IPS-20b (cell line): ENCODE measurements at regions not wholly inside any gene's neighbourhood (a gene's known extent, or its start where the extent isn't known, plus 50 kb on each side); places are given as distances from the start of the nearest gene placed in this dataset.

ENCODE experiments used
- H3K27ac ChIP-seq: one replicate; pipeline ENCODE4 v1.5.1; 2013; ENCODE audit warnings: low read length
- H3K27me3 ChIP-seq: 2 replicates; pipeline ENCODE4 v1.6.1; 2013; ENCODE audit warnings: mild to moderate bottlenecking, low read length, inconsistent platforms; ENCODE audit not compliant: insufficient read depth
- H3K36me3 ChIP-seq: 2 replicates; pipeline ENCODE4 v1.6.1; 2013; ENCODE audit warnings: low read depth, mild to moderate bottlenecking, inconsistent platforms, low read length, moderate library complexity; ENCODE audit not compliant: insufficient read depth
- H3K4me1 ChIP-seq: 2 replicates; pipeline ENCODE4 v1.6.1; 2013; ENCODE audit warnings: mild to moderate bottlenecking, control low read depth, inconsistent platforms, low read length, moderate library complexity; ENCODE audit not compliant: insufficient read depth
- H3K4me3 ChIP-seq: 2 replicates; pipeline ENCODE4 v1.5.1; 2013; ENCODE audit warnings: mild to moderate bottlenecking, low read length, inconsistent platforms
- H3K9ac ChIP-seq: 2 replicates; pipeline ENCODE4 v1.6.1; 2013; ENCODE audit warnings: low read depth, mild to moderate bottlenecking, inconsistent platforms, low read length, moderate library complexity
- H3K9me3 ChIP-seq: 2 replicates; pipeline ENCODE4 v1.6.1; 2013; ENCODE audit warnings: mild to moderate bottlenecking, low read depth, low read length, inconsistent platforms; ENCODE audit not compliant: insufficient read depth

DNA sequence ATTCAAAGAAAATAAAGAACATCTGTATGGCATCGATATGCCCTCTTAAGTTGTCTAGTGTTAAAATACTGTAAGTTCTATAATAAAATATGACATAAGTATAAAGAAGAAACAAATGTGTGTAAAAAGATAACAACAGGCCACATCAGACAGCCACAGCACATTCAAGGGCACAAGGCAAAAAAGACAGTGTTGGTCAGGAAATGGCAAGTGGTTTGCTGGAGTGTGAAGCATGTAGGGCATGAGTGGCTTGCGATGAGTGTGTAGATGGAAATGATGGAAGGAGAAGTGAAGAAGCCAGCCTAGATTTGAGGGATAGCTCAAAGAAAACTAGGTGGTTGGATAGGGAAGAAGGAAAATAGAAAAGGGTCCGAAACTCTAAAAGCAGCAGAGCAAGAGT lies 341.6 kb downstream of the CRPPA start:
- H3K27ac ChIP-seq = no peak overlapping the region
- no peaks in the 10 kb centered on the region for H3K27me3 ChIP-seq
- H3K4me1 ChIP-seq = no peaks in the 10 kb centered on the region; the same call in 1 of the 2 replicates
- H3K36me3 ChIP-seq = no peaks in the 10 kb centered on the region
- no peak overlapping the region for H3K9ac ChIP-seq
- H3K9me3 ChIP-seq = no peaks in the 10 kb centered on the region
- H3K4me3 ChIP-seq = no peak overlapping the region

DNA sequence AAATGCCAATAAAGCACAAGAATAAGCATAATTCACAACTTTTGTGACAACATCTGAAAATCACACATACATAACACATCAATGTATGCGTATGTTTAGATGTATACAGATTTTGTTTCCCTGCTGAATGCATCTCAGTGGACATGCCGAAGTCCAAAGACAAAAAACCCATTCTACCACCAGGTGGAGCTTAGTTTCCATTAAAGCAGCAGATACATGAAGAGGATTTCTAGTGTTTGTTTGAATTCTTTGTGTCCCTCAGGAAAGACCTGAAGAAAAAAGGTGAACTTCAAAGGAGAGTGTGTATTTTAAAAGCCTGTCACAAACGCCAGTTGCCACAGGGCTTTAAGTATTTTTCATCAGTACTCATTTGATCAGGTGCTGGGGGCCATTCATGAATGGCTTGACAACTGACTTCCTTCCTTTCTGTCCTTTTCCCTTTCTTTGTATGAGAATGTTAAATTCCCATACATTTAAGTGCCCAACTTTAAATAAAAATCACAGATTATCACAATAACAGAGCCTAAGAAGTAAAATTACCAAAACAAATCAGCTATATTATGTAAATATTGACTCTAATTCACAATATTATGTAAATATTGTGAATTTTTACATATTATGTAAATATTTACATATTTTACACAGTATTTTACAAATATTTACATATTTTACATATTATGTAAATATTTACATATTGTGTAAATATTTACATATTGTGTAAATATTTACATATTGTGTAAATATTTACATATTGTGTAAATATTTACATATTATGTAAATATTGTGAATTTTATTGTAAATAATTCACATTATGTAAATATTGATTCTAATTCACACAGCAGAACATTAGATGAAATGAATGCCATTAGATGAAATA lies 343.0 kb downstream of the CRPPA start:
- H3K9ac ChIP-seq = no peak overlapping the region
- no peaks in the 10 kb centered on the region for H3K36me3 ChIP-seq
- H3K9me3 ChIP-seq = no peaks in the 10 kb centered on the region
- H3K27me3 ChIP-seq = no peaks in the 10 kb centered on the region
- no peaks in the 10 kb centered on the region for H3K4me1 ChIP-seq
- no peak overlapping the region for H3K4me3 ChIP-seq
- no peak overlapping the region for H3K27ac ChIP-seq

DNA sequence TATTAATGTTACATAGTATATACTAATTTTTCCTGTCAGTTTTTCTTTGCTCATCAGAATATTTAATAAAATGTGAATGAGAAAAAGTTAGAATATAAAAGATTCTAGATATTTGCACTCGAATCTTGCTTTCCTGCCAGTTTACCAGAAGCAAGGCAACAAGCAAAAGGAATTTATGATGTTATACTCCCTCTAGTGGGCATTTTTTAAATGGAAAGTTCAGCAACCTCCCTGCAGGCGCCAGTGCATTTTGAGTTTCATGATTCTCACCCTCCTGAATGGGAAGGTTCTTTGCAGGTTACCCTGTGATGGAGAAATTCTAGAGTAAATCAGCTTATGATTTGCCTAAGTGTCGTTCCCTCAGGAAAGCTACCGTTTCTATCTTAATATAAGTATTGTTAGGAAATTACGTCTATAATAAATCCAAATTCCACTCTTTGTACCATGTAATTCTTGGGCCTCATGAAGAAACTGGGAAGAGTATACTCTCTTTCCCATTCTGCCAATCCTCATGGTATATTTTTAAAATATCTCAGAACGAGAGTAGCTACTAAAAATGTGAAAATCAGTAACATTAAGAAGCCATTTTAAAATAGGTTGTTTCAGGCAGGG lies 350.0 kb downstream of the CRPPA start:
- Histone ChIP-seq H3K9me3 (no peaks in the 10 kb centered on the region), H3K27ac (no peak overlapping the region), H3K27me3 (peaks cover 12% of the 10 kb centered on the region; the same call in 1 of the 2 replicates), H3K4me3 (no peak overlapping the region), H3K4me1 (peaks cover 10% of the 10 kb centered on the region; the same call in 1 of the 2 replicates), H3K9ac (no peak overlapping the region), H3K36me3 (no peaks in the 10 kb centered on the region)

DNA sequence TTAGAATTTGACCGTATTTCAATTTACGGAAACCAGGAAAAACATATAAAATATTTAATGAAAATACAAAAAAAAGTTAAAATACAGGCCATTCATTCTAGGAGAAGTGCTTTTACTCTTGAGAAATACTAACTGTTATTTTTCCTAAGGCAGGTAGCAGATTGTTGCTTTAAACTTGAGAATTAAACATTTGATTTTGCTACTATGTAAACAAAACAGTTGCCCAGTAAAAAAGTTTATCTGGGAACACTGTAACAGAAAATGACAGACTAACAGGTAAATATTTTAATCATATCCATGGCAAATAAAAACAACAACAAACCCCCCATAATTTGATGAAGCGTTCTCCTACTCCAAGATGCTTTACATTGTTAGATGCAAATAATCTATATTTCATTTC lies 350.5 kb downstream of the CRPPA start:
- Histone ChIP-seq H3K9me3 (no peaks in the 10 kb centered on the region), H3K9ac (no peak overlapping the region), H3K36me3 (no peaks in the 10 kb centered on the region), H3K27ac (no peak overlapping the region), H3K4me1 (peaks cover 10% of the 10 kb centered on the region; the same call in 1 of the 2 replicates), H3K4me3 (no peak overlapping the region), H3K27me3 (peaks cover 12% of the 10 kb centered on the region; the same call in 1 of the 2 replicates)

DNA sequence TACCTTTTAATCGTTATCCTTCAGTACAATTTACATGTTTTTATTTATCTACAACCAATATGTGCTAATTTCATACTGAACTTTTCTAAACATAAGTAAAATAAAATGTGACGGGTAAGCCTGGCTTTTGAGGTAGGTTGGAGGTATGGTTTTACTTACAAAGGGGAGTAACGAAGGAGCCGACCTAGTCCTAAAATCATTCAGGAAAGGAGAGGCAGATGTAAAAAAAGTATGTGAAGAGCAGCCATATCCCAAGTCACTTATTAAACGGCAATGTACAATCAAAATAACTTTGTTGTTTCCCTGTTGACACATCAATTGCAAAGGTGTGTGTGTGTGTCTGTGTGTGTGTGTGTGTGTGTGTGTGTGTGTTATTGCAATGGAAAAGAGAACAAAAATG lies 351.3 kb downstream of the CRPPA start:
- H3K36me3 ChIP-seq = no peaks in the 10 kb centered on the region
- H3K9ac ChIP-seq = no peak overlapping the region
- no peaks in the 10 kb centered on the region for H3K9me3 ChIP-seq
- H3K27ac ChIP-seq = no peak overlapping the region
- no peak overlapping the region for H3K4me3 ChIP-seq
- H3K4me1 ChIP-seq = peaks cover 10% of the 10 kb centered on the region; the same call in 1 of the 2 replicates
- peaks cover 12% of the 10 kb centered on the region; the same call in 1 of the 2 replicates for H3K27me3 ChIP-seq

DNA sequence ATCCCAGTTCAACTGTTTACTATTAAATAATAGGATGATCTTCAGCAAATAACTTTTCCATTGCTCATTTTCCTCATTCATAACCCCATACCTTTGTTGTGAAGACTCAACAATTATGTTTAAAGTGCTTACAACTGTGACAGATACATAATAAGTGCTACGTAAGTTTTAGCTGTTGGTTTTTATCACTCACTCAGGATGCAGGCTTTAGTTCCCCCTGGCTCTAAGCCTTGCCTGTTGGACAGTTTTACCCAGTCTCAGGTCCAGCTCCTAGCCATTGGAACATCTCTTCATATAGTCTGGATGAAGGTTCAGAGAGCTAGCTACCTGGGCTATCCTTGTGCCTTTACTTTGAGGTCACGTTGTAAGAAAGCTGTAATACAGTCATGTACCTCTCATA lies 353.2 kb downstream of the CRPPA start:
- peaks cover 12% of the 10 kb centered on the region; the same call in 1 of the 2 replicates for H3K27me3 ChIP-seq

DNA sequence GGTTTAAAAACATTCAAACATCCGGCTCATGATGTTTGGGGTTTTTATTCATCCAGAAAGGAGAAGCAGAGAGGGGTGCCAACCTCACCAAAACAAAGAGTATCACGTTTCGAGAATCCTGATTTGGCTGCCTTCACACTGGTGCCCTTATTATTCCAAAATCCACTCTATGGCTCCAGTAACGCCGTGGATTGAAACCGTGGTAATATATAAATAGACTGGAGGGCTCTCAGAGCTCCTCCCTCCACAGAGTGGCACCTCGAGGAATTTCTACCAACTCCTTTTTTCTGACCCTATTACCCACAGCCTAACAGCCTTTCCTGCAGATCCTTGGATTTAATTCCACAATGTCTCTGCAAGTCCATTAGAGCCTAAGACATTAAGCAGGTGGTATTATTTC lies 353.6 kb downstream of the CRPPA start:
- Histone ChIP-seq H3K4me3 (no peak overlapping the region), H3K4me1 (peaks cover 10% of the 10 kb centered on the region; the same call in 1 of the 2 replicates), H3K36me3 (no peaks in the 10 kb centered on the region), H3K27ac (no peak overlapping the region), H3K27me3 (peaks cover 12% of the 10 kb centered on the region; the same call in 1 of the 2 replicates), H3K9ac (no peak overlapping the region), H3K9me3 (no peaks in the 10 kb centered on the region)

More for the DNA sequence above, 353.2 kb downstream of the CRPPA start:
- Histone ChIP-seq H3K36me3 (no peaks in the 10 kb centered on the region), H3K4me1 (peaks cover 10% of the 10 kb centered on the region; the same call in 1 of the 2 replicates), H3K9me3 (no peaks in the 10 kb centered on the region), H3K4me3 (no peak overlapping the region), H3K27ac (no peak overlapping the region), H3K9ac (no peak overlapping the region)

DNA sequence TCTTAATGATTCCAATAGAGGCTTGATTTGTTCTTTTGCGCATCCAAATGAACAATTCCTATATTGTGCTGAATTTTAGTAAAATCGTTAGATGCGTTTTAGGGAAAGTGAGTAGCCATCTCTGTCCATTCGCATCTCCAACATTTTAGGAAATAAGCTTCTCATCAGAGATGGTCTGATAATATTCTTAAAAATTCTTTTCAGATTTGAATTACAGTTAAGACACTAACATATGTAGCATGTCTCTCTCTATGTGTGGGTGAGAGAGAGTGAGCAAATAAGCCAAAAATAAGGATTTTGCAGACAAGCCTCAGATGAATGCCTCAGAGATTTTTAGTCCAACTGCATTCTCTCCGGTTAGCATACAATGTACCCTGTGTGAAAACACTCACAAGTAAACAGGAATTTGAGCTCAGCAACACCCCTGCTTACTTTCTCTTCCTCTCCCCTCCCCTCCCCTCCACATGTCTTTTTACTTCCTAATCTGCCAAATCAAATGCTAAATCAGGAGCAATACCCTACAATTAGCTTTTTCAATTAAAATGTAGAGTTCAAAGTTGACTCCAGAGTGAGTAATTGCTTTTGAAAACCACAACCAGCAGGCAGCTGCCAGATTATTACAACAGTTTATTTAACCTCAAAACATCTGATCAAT lies 354.4 kb downstream of the CRPPA start:
- Histone ChIP-seq H3K27me3 (peaks cover 12% of the 10 kb centered on the region; the same call in 1 of the 2 replicates), H3K36me3 (no peaks in the 10 kb centered on the region), H3K9ac (no peak overlapping the region), H3K4me1 (peaks cover 10% of the 10 kb centered on the region; the same call in 1 of the 2 replicates), H3K4me3 (no peak overlapping the region), H3K9me3 (no peaks in the 10 kb centered on the region), H3K27ac (no peak overlapping the region)

DNA sequence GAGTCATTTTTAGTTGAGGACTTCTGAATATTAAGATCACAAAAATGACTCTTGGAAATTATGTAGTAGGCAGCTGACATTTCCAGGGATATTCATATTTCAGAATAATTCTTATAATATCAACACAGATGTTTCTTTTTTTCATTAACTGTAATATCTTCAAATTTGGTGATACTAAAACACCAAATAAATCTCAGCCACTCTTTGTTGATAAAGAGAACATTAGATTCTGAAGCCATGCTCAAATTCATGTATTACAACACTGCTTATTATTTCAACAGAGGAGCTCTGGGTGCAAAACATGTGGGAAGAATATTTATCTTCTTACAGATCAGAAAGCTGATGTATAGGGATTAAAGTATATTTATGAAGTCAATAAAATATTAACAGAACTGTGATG lies 355.4 kb downstream of the CRPPA start:
- Histone ChIP-seq H3K9me3 (no peaks in the 10 kb centered on the region), H3K27me3 (peaks cover 12% of the 10 kb centered on the region; the same call in 1 of the 2 replicates), H3K36me3 (no peaks in the 10 kb centered on the region), H3K27ac (no peak overlapping the region), H3K9ac (no peak overlapping the region), H3K4me3 (no peak overlapping the region), H3K4me1 (peaks cover 10% of the 10 kb centered on the region; the same call in 1 of the 2 replicates)

DNA sequence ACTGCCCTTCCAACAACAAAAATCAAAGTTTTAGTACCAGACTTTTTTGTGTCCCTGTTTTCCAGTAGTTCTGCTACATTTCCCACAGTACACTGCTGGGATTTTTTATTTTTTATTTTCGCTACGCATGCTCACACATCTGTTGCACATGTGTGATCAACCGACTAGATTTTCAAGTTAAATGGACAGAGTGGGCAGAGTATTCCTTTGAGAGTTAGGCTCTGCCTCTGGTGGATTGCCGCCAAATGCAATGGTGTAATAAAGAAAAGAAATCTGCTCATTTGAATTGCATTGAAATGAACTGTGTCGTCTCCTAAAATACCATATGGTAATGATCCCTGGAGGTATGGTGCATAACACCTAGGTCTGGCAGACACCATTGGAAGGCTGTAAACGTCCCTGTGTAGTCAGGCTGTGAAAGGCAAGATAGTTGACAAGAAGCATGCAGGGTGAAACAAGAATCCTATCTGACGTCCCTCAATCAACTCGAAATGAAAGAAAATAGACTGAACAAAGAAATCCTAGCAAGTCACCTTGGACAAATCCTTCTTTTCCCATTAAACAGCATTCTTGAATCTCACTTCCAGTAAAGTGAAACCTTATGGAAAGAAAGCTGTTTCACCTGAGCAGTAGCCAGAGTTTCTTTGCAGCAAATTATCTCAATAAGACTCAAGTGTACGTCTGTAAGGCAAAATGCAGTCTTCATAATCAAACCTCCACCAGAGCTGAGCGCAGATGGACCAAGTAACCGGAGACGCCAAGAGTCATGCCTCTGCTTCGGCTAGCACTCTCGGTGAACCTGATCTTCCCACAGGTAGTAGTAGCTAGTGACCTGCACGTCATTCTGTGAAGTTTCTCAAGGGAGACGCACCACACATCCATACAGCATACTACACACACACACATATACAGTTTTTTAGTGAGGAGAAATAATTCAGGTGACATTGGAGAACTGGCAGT lies 357.3 kb downstream of the CRPPA start:
- H3K9ac ChIP-seq = no peak overlapping the region
- peaks cover 12% of the 10 kb centered on the region; the same call in 1 of the 2 replicates for H3K27me3 ChIP-seq
- no peaks in the 10 kb centered on the region for H3K9me3 ChIP-seq
- H3K36me3 ChIP-seq = no peaks in the 10 kb centered on the region
- H3K4me1 ChIP-seq = peaks cover 10% of the 10 kb centered on the region; the same call in 1 of the 2 replicates
- no peak overlapping the region for H3K4me3 ChIP-seq
- H3K27ac ChIP-seq = no peak overlapping the region
